HG02571 (cell line): ENCODE measurements at regions not wholly inside any gene's neighbourhood (a gene's known extent, or its start where the extent isn't known, plus 50 kb on each side); places are given as distances from the start of the nearest gene placed in this dataset.
"Not testable (repeated sequence)": the region's sequence is repeated elsewhere in the genome, so short reads cannot be mapped to it uniquely, and the experiment has no call there.

Source experiments
- ATAC-seq: cut with Tn5 transposase; IDR thresholded peaks from one replicate; pipeline ENCODE4 v1.9.1; 2021; ENCODE audit warnings: mild to moderate bottlenecking, moderate library complexity; ENCODE audit not compliant: unreplicated experiment

DNA sequence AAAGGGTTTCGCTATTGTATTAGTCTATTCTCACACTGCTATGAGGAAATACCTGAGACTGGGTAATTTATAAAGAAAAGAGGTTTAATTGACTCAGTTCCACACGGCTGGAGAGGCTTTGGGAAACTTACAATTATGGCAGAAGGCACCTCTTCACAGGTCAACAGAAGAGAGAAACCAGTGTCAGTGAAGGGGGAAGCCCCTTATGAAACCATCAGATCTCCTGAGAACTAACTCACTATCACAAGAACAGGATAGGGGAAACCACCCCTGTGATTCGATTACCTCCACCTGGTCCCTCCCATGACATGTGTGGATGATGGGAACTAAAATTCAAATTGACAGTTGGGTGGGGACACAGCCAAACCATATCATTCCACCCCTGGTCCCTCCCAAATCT lies 589.5 kb downstream of the CENPC start:
- no peak for ATAC-seq

DNA sequence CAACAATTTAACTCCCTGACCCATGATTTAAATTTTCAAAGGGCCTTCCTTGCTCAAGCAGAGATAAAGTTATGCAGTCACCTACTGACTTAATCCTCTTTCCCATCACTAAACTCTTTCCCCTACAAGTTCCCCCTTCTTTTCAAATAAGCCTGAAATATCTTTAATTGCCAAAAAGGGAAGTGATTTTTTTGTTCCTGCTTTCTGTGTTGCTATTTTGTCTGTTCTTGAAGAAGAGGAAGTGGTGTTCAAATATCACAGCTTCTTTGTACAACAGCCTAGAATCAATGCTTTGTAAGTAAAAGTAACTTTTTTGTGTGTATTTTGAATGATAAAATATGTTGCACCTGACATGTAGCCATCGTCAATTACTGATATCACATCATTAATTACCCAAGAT lies 595.9 kb downstream of the CENPC start:
- ATAC-seq, result no peak

GRCh38 chr4:66946761-66947160 lies 598.5 kb downstream of the CENPC start:
- ATAC-seq, result no peak

DNA sequence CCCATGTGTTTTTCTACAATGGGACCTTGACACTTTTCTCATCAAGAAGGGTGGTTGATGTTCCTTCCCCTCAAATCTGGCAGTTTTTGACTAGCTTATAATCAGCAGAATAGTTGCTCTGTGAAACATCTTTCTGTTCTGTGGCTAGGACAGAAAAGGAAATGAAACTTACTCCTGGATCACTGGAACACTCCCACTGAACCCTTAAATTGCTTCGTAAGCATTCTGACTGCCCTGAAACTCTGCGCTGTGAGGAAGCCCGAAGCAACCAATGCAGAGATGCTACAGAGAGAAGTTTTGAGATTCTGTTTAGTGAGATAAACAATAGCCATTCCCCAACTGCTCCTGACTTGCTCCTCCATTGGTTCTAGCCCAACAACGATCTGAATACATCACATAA lies 602.2 kb downstream of the CENPC start:
- no peak for ATAC-seq

GRCh38 chr4:66931981-66932380 lies 613.3 kb downstream of the CENPC start:
- ATAC-seq, result not testable (repeated sequence)

GRCh38 chr4:66930206-66930605 lies 615.1 kb downstream of the CENPC start:
- no peak for ATAC-seq

- ATAC-seq, result no peak
These were observed 615.6 kb downstream of the CENPC start for GRCh38 chr4:66929748-66930147.

DNA sequence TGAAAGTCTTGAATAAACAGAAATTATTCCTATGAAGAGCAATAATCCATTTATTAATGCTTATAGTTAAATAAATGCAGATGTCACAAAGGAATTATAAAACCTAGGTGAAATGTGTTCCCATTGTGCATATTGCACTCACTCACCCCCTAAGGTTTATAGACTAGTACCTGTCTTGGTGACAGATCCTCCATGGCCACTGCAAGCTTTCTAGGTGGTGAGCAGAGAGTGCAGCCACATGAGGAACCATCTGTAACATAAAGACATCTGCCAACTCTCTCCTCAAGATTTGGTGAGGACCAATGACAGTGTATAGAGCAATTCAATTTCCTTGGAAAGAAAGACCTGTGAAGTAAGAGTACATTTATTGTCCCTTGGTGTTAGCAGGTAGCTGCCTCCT lies 616.4 kb downstream of the CENPC start:
- not testable (repeated sequence) for ATAC-seq

DNA sequence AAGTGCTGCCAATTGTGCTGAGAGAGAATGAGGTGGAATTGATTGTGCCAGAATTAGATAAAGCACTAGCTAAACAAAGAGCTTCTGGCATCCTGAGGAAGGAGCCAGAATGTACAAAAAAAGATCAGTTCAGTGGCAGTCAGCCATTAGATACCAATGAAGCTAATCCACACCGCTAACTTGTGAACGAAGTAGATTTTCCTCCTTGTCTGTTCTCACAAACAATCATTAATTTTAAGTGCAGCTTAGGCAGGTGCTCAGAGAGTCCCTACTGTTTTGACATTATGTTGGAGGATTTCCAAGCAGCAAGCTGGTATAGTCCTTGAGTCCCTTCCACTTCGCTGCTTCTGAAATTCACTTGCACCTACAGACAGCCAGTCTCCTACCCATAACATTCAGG lies 617.4 kb downstream of the CENPC start:
- ATAC-seq, result no peak

- no peak for ATAC-seq
These were observed 618.6 kb downstream of the CENPC start for GRCh38 chr4:66926687-66927086.

DNA sequence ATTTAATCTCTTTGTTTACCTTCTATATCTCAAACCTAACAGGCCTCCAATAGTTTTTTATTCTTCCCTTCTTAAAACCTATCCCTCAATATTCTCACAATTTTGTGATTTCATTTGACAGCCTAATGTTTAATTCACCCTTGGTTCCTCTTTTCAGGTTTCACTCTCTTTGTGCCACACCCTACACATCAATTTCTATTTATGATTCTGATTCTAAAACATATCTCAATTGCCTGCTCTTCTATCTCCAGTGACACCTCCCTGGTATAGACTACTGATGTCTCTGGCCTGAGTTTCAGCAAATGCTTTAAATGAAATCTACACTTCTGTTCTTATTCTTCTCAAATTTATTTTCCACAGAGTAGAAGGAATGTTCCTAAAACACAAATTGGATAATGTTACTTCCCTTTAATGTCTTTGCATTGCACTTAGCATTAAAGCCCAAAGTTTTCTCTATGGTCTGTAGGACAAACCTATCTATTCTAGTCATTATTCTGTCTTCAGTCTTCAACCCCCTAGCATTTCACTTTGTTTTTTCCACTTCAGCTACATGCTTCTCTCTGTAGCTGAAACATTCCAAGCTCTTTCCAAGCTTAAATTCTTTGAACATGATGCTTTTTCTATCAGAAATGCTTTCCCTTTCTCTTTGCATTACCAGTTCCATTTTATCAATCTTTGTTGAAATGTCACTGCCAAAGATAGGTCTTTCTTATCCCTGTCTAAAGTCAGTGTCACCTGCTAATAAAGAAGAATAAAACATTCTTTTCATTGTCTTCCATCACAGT lies 622.0 kb downstream of the CENPC start:
- ATAC-seq, result no peak

GRCh38 chr4:66921433-66921832 lies 623.9 kb downstream of the CENPC start:
- no peak for ATAC-seq

- ATAC-seq, result no peak
These were observed 624.8 kb downstream of the CENPC start for GRCh38 chr4:66920514-66920913.

DNA sequence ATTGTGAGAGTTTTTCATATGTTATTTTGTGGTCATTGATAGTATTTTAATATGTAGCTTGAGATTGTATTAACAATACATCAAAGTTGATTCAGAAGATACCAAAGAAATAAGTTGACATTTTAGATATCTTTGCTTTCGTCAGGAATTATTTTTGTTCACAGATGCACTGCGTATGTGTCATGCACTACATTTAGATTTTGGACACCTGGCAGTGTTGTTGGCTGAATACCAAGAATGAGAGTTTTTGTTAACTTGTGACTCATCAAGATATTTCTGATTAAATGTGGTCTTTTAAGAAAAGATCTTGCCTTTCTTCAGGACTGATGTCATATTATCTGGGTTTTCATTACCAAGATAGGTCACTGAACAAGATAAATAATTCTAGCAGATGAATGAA lies 633.4 kb downstream of the CENPC start:
- no peak for ATAC-seq

DNA sequence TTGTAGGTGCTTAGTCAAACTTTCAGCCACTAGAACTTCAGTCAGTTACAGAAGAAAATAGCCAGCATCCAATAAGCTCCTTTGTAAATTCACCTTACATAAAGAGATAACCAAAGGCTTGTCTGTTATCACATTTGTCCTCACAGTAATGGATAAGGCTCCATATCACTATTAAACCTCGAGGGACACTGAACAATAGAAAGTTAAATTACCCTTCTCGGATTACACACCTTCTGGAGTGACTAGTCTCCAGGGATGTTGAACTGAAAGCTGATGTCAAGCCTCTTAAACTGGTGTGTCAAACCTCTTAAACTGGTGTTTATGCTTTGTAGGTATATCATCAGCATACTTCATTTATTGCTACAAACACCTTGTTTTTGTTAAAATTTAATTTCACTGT lies 639.0 kb downstream of the CENPC start:
- ATAC-seq, result no peak

- ATAC-seq, result no peak
These were observed 645.8 kb downstream of the CENPC start for GRCh38 chr4:66899422-66900065.

DNA sequence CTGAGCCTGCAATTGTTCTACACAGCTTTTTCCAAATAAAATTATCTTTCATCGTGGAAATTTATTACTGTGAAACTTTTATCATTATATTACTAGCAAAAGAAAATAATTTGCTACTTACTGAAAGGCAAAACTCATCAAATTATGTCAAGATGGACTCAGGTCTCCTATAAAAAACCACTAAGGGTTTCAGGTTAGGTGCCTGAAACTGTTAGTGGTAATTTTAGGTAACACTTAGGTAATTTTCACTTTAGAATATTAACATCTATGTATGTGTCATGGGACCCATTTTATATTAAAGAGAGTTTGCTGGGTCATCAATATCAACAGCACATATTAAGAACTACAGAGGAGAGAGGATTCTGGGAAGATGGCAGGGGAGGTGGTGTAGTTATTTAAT lies 651.5 kb downstream of the CENPC start:
- no peak for ATAC-seq

- no peak for ATAC-seq
These were observed 658.2 kb downstream of the CENPC start for GRCh38 chr4:66887061-66887460.

DNA sequence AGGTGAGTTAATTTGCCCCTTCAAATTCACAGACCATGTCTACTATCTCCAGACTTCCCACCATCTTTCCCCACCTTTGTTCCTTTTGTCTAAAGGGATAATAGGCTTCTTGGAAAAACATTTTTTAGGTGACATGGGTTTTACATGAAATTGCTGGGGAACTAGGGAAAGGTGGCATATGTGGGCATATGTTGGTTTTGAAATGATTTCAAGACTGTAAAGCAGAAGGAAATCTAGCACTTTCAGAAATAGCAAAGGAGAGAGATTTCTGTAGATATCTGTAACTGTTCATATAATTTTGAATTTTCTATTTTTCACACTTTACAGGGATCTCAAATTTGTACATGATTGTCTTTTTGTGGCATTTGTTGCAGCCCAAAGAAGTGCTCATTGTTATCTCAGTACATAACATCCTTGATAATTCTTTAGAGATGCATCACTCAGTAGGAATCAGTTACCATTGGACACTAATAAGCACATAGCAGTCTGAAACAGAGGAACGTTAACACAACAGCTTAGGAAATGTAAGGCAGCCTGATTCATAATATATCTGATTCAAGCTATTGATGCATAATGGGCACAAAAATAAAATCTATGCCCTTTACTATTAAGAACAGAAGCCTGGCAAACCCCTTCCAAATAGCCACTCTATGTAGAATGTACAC lies 659.7 kb downstream of the CENPC start:
- no peak for ATAC-seq

DNA sequence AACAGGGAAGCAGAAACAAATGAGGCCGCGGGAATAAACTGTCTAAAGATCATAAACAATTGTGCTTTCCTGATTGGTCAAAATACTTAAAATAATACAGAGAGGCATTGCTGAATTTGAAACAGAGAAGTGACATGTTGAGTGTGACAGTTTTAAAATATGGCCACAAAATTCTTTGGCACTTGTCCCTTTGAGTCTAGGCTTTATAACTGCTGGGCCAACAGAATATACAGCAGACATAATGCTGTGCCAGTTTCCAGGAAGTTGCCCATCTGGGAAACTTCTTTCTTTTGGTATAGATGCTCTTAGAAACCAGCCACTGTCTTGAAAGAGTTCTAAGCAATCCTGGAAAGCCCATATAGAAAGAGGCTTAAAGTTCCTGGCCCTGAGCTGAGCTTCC lies 668.4 kb downstream of the CENPC start:
- no peak for ATAC-seq

DNA sequence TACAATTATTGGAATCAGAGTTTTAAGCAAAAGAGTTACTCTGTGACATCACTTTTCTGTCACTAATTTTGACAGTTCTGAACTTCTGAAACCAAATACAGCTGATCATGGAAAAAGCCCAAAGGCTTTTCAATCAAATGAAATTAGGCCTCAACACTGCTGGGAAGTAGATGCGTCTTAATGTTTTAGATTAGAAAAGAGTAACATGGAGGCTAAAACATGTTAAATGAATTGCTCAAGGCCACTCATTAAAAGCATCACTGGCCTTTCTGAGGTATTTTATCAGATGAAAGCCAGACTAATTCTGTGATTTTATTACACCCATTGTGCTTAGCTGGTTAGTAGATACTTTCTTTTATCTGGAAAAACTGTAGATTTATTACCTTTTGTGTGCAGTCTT lies 672.6 kb downstream of the CENPC start:
- ATAC-seq, result no peak

- no peak for ATAC-seq
These were observed 681.8 kb downstream of the CENPC start for GRCh38 chr4:66863481-66863880.
